ENCODE measurements at regions not wholly inside any gene's neighbourhood (a gene's known extent, or its start where the extent isn't known, plus 50 kb on each side); places are given as distances from the start of the nearest gene placed in this dataset.

DNA sequence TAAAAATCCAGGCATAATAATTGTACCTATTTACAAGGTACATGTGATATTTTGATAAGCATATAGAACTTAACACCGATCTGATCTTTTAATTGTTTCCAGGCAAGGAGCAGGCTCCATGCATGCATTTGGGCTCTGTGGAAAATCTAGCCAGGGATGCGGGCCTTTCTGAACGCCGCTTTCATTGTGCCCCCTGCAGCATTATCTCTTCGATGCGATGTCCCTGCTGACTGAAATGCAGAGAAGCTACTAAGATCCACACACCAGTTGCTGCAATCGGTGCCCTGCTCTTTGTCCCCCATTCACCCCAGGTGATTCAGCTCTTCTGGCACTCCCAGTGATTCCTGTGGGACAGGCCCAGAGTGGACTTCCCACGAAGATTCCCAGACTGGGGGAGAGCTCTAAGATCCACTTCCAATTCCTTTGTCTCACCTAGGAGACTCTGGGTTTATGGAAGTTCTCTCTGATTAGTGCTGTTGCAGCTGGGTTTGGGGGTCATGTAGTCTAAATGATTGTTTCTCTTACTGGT is 254.3 kb upstream of the AGA start:
- peaks cover 2% of the 10 kb centered on the region for H3K9me3 Mint-ChIP-seq (ENCODE audit: unreplicated experiment)
- no peak for FAIRE-seq
- no peak overlapping the region for H3K4me3 Mint-ChIP-seq (ENCODE audit: unreplicated experiment)

DNA sequence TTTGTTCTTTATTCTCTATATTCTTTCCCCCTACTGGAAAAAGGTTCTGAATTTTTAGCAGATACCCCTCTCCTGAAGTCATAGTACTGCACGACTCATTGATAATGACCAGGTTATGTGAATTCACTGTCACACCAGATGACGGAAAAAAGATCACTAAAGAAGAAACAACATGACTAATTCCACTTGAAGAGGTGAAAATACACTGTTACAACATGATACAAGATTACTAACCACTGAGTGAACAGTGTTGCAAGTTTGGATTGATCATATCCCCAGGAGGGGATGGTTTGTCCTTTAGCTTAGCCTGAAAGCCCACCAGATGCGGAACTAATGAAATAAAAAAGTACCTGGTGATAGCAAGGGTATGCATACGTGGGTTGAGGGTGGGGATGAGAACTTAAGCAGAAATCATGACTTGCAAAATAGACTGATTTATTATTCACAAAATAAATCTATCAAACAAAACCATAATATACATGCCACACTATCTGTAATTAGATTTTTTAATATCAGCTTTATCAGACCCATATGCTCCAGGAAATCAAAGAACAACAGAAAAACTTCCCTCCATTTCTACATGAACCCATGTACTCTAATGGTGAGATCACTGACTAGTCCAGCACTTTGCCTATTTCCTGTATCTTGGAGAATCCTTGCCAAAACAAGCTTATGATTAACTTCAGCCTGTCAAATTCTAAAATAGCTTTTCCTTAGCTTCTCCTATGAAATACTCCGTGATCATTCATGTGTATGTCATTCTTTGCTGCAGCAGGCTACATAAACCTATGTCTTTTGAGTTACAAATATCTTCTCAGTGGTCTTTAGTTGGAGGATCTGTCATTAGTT is 257.4 kb upstream of the AGA start:
- Mint-ChIP-seq H3K4me3 (ENCODE audit: unreplicated experiment) (no peak overlapping the region), H3K9me3 (ENCODE audit: unreplicated experiment) (peaks cover 5% of the 10 kb centered on the region)
- no peak for FAIRE-seq

More for the DNA sequence above, 254.3 kb upstream of the AGA start:
- peak; percentile 2 for DNase-seq (ENCODE audit: low read depth)
- H3K4me2 ChIP-seq (ENCODE audit: low read length) = no peak overlapping the region
- Mint-ChIP-seq H3K4me1 (ENCODE audit: low read depth, unreplicated experiment) (peaks cover 10% of the 10 kb centered on the region), H3K27ac (ENCODE audit: unreplicated experiment) (no peak overlapping the region), H3K36me3 (ENCODE audit: low read depth, unreplicated experiment) (no peaks in the 10 kb centered on the region), H3K27me3 (ENCODE audit: low read depth, unreplicated experiment) (no peaks in the 10 kb centered on the region)
- H3K4me3 ChIP-seq (ENCODE audit: insufficient read depth, low read depth, low read length) = no peak overlapping the region
- H3K27ac ChIP-seq (ENCODE audit: low read depth, low read length) = no peak overlapping the region
- no peaks in the 10 kb centered on the region for H3K27me3 ChIP-seq (ENCODE audit: insufficient read depth, low read length)
- TF ChIP-seq, protein P1, sequence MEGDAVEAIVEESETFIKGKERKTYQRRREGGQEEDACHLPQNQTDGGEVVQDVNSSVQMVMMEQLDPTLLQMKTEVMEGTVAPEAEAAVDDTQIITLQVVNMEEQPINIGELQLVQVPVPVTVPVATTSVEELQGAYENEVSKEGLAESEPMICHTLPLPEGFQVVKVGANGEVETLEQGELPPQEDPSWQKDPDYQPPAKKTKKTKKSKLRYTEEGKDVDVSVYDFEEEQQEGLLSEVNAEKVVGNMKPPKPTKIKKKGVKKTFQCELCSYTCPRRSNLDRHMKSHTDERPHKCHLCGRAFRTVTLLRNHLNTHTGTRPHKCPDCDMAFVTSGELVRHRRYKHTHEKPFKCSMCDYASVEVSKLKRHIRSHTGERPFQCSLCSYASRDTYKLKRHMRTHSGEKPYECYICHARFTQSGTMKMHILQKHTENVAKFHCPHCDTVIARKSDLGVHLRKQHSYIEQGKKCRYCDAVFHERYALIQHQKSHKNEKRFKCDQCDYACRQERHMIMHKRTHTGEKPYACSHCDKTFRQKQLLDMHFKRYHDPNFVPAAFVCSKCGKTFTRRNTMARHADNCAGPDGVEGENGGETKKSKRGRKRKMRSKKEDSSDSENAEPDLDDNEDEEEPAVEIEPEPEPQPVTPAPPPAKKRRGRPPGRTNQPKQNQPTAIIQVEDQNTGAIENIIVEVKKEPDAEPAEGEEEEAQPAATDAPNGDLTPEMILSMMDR (IDR thresholded peaks at IDR 0.05; ENCODE audit: insufficient read depth, low read depth, low read length) = no peak
- TF ChIP-seq EZH2 (IDR thresholded peaks at IDR 0.05; ENCODE audit: insufficient read depth, low read length) = no peak
- H3K79me2 ChIP-seq (ENCODE audit: insufficient read depth, low read length) = no peaks in the 10 kb centered on the region
- H3K9me3 ChIP-seq (ENCODE audit: insufficient read depth, low read depth, low read length) = no peaks in the 10 kb centered on the region
- H2AFZ ChIP-seq (ENCODE audit: low read depth, low read length) = peak overlapping the region; percentile 19
- no peaks in the 10 kb centered on the region for H3K36me3 ChIP-seq (ENCODE audit: insufficient read depth, low read length)
- no peaks in the 10 kb centered on the region for H3K4me1 ChIP-seq (ENCODE audit: insufficient read depth, low read length)
- no peak overlapping the region for H3K9ac ChIP-seq (ENCODE audit: low read length)
- H4K20me1 ChIP-seq (ENCODE audit: insufficient read depth, low read length) = no peaks in the 10 kb centered on the region

More for the DNA sequence above, 257.4 kb upstream of the AGA start:
- TF ChIP-seq, protein P1 (IDR thresholded peaks at IDR 0.05; ENCODE audit: insufficient read depth, low read depth, low read length) = no peak
- TF ChIP-seq EZH2 (IDR thresholded peaks at IDR 0.05; ENCODE audit: insufficient read depth, low read length) = no peak
- H3K4me1 ChIP-seq (ENCODE audit: insufficient read depth, low read length) = no peaks in the 10 kb centered on the region
- H3K27me3 Mint-ChIP-seq (ENCODE audit: low read depth, unreplicated experiment) = no peaks in the 10 kb centered on the region
- DNase-seq (ENCODE audit: low read depth) = peak; percentile 76
- H3K27me3 ChIP-seq (ENCODE audit: insufficient read depth, low read length) = no peaks in the 10 kb centered on the region
- no peak overlapping the region for H3K4me3 ChIP-seq (ENCODE audit: insufficient read depth, low read depth, low read length)
- H3K9ac ChIP-seq (ENCODE audit: low read length) = no peak overlapping the region
- no peaks in the 10 kb centered on the region for H4K20me1 ChIP-seq (ENCODE audit: insufficient read depth, low read length)
- H3K79me2 ChIP-seq (ENCODE audit: insufficient read depth, low read length) = no peaks in the 10 kb centered on the region
- no peak overlapping the region for H3K27ac Mint-ChIP-seq (ENCODE audit: unreplicated experiment)
- no peak overlapping the region for H2AFZ ChIP-seq (ENCODE audit: low read depth, low read length)
- peaks cover 10% of the 10 kb centered on the region for H3K4me1 Mint-ChIP-seq (ENCODE audit: low read depth, unreplicated experiment)
- H3K36me3 Mint-ChIP-seq (ENCODE audit: low read depth, unreplicated experiment) = no peaks in the 10 kb centered on the region
- H3K4me2 ChIP-seq (ENCODE audit: low read length) = no peak overlapping the region
- no peaks in the 10 kb centered on the region for H3K9me3 ChIP-seq (ENCODE audit: insufficient read depth, low read depth, low read length)
- H3K27ac ChIP-seq (ENCODE audit: low read depth, low read length) = no peak overlapping the region
- H3K36me3 ChIP-seq (ENCODE audit: insufficient read depth, low read length) = no peaks in the 10 kb centered on the region
